Stimulated activated CD8-positive, alpha-beta memory T cell treated with anti-CD3 and anti-CD28 coated beads, Interleukin-2, amount 100 ng/mL, for 1 hour (primary cell): ENCODE measurements at regions not wholly inside any gene's neighbourhood (a gene's known extent, or its start where the extent isn't known, plus 50 kb on each side); places are given as distances from the start of the nearest gene placed in this dataset.

ENCODE experiments used
- DNase-seq, 2 donors: peaks; one replicate each; pipeline ENCODE4 v3.0.0-alpha.2; 2020; ENCODE audit warnings: low read depth in 2 of 2

GRCh38 chr18:40450751-40451150 is 1504.3 kb upstream of the PIK3C3 start:
- DNase-seq, result no peak

- DNase-seq, result no peak
Measured at GRCh38 chr18:40447820-40448219, 1507.2 kb upstream of the PIK3C3 start.

GRCh38 chr18:40440088-40440487 is 1514.9 kb upstream of the PIK3C3 start:
- no peak for DNase-seq

GRCh38 chr18:40437517-40437916 is 1517.5 kb upstream of the PIK3C3 start:
- no peak for DNase-seq

- DNase-seq, result no peak
Measured at GRCh38 chr18:40431071-40431985, 1523.7 kb upstream of the PIK3C3 start.

- DNase-seq, result no peak
Measured at GRCh38 chr18:40423291-40423690, 1531.7 kb upstream of the PIK3C3 start.

- no peak for DNase-seq
Measured at GRCh38 chr18:40420675-40421074, 1534.4 kb upstream of the PIK3C3 start.

- no peak for DNase-seq
Measured at GRCh38 chr18:40417501-40417900, 1537.5 kb upstream of the PIK3C3 start.

- DNase-seq, result no peak
Measured at GRCh38 chr18:40415821-40416220, 1539.2 kb upstream of the PIK3C3 start.

GRCh38 chr18:40415176-40415791 is 1539.8 kb upstream of the PIK3C3 start:
- no peak for DNase-seq

GRCh38 chr18:40414155-40414754 is 1540.8 kb upstream of the PIK3C3 start:
- no peak for DNase-seq

- no peak for DNase-seq
Measured at GRCh38 chr18:40413160-40413559, 1541.9 kb upstream of the PIK3C3 start.

- no peak for DNase-seq
Measured at GRCh38 chr18:40412410-40412809, 1542.6 kb upstream of the PIK3C3 start.

- no peak for DNase-seq
Measured at GRCh38 chr18:40407909-40408308, 1547.1 kb upstream of the PIK3C3 start.

GRCh38 chr18:40404284-40404683 is 1550.8 kb upstream of the PIK3C3 start:
- no peak for DNase-seq

GRCh38 chr18:40402052-40402451 is 1553.0 kb upstream of the PIK3C3 start:
- no peak for DNase-seq

GRCh38 chr18:40388121-40388520 is 1566.9 kb upstream of the PIK3C3 start:
- DNase-seq, result no peak

GRCh38 chr18:40387130-40387787 is 1567.8 kb upstream of the PIK3C3 start:
- no peak for DNase-seq

- DNase-seq, result no peak
Measured at GRCh38 chr18:40382197-40382596, 1572.8 kb upstream of the PIK3C3 start.

- no peak for DNase-seq
Measured at GRCh38 chr18:40380686-40381439, 1574.2 kb upstream of the PIK3C3 start.

- no peak for DNase-seq
Measured at GRCh38 chr18:40375837-40376236, 1579.2 kb upstream of the PIK3C3 start.

- no peak for DNase-seq
Measured at GRCh38 chr18:40371673-40372072, 1583.4 kb upstream of the PIK3C3 start.
